Suprapubic skin (tissue), 4 donors: ENCODE measurements at regions not wholly inside any gene's neighbourhood (a gene's known extent, or its start where the extent isn't known, plus 50 kb on each side); places are given as distances from the start of the nearest gene placed in this dataset.
"Not testable (repeated sequence)": the region's sequence is repeated elsewhere in the genome, so short reads cannot be mapped to it uniquely, and the experiment has no call there.

ENCODE experiments used
- DNase-seq, 2 donors: peaks; one replicate each; pipeline ENCODE4 v3.0.0-alpha.2; 2019; ENCODE audit warnings: low spot score in 2 of 2
- H3K27ac ChIP-seq: fragments of 200-600 bp; sonication (generic); one replicate; pipeline ENCODE4 v1.5.1; 2019
- H3K27me3 ChIP-seq: fragments of 200-600 bp; sonication (generic); one replicate; pipeline ENCODE4 v1.5.1; 2019
- H3K36me3 ChIP-seq: fragments of 200-600 bp; sonication (generic); one replicate; pipeline ENCODE4 v1.5.1; 2019
- H3K4me1 ChIP-seq: fragments of 200-600 bp; sonication (generic); one replicate; pipeline ENCODE4 v1.5.1; 2019
- H3K4me3 ChIP-seq: fragments of 200-600 bp; sonication (generic); one replicate; pipeline ENCODE4 v1.5.1; 2019; ENCODE audit warnings: mild to moderate bottlenecking
- H3K9me3 ChIP-seq: fragments of 200-600 bp; sonication (generic); one replicate; pipeline ENCODE4 v1.5.1; 2019
- CTCF ChIP-seq, 2 donors: fragments of 200-600 bp in 1 of 2; fragments of 450-650 bp in 1 of 2; sonication (generic) in 1 of 2; IDR thresholded peaks; one replicate each; pipeline ENCODE4 v1.5.1; 2016 to 2019; ENCODE audit warnings: antibody characterized with exemption in 2 of 2, mild to moderate bottlenecking in 1 of 2, moderate library complexity in 1 of 2
- EP300 ChIP-seq: sonication (generic); formaldehyde crosslinking; IDR thresholded peaks from one replicate; pipeline ENCODE4 v1.6.1; 2017; ENCODE audit warnings: antibody characterized with exemption
- POLR2A ChIP-seq, 2 donors: fragments of 450-650 bp; IDR thresholded peaks; one replicate each; pipeline ENCODE4 v1.6.1; 2017; ENCODE audit warnings: antibody characterized with exemption in 2 of 2, mild to moderate bottlenecking in 2 of 2, moderate library complexity in 2 of 2
- POLR2AphosphoS5 ChIP-seq, 3 donors: sonication (generic); formaldehyde crosslinking; IDR thresholded peaks; one replicate each; pipeline ENCODE4 v1.6.1; 2017; ENCODE audit warnings: antibody characterized with exemption in 3 of 3
- WGBS: methylation state at CpG from one replicate; pipeline ENCODE4 v1.1.5; 2018; 5-methylcytosine and 5-hydroxymethylcytosine counted together

DNA sequence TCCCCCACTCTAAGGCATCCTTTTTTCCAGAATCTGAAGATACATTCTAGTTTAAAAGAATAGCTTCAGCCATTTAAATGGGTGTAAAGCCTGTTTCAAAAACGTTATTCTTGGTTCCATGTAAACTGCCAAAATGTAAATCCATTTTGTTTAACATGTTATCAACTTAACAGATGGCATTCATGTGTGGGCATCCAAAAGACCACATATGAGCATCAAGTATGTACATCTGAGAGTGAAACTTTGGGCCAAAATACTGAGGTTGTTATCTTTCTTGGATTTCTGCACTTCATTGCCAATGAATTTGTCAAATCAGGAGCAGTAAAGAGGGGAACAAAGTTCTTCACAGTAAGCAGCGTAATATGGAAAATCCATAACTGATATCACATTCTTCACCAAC is 395.4 kb downstream of the ZNF804A start:
- H3K27me3 ChIP-seq: no peaks in the 10 kb centered on the region
- H3K9me3 ChIP-seq: no peaks in the 10 kb centered on the region
- H3K27ac ChIP-seq: no peak overlapping the region
- no peak for DNase-seq
- TF ChIP-seq POLR2A (IDR thresholded peaks at IDR 0.05) (no peak), CTCF (IDR thresholded peaks at IDR 0.05) (no peak), EP300 (no peak), POLR2AphosphoS5 (IDR thresholded peaks at IDR 0.05) (no peak)
- H3K4me1 ChIP-seq: no peaks in the 10 kb centered on the region
- no peaks in the 10 kb centered on the region for H3K36me3 ChIP-seq
- H3K4me3 ChIP-seq: no peak overlapping the region
- 62% methylated on average over 2 of the region's 2 CpGs for WGBS

DNA sequence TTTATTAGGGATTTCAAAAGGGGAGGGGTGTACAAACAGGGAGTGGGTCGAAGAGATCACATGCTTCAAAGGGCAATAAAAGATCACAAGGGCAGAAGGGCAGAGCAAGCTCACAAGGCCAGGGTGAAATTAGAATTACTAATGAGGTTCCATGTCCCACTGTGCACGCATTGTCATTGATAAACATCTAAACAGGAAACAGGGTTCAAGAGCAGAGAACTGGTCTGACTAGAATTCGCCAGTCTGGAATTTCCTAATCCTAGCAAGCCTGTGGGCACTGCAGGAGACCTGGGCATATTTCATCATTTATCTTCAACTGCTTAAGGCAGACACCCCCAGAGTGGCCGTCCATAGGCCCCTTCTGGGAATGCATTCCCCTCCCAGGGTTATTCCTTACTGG is 408.2 kb downstream of the ZNF804A start:
- Histone ChIP-seq H3K27ac (no peak overlapping the region), H3K27me3 (no peaks in the 10 kb centered on the region), H3K4me1 (no peaks in the 10 kb centered on the region), H3K36me3 (no peaks in the 10 kb centered on the region), H3K9me3 (peaks cover 19% of the 10 kb centered on the region), H3K4me3 (no peak overlapping the region)
- DNase-seq: no peak
- 51% methylated on average over 4 of the region's 4 CpGs for WGBS
- TF ChIP-seq CTCF (IDR thresholded peaks at IDR 0.05) (no peak), POLR2AphosphoS5 (IDR thresholded peaks at IDR 0.05) (no peak), POLR2A (IDR thresholded peaks at IDR 0.05) (no peak), EP300 (no peak)

DNA sequence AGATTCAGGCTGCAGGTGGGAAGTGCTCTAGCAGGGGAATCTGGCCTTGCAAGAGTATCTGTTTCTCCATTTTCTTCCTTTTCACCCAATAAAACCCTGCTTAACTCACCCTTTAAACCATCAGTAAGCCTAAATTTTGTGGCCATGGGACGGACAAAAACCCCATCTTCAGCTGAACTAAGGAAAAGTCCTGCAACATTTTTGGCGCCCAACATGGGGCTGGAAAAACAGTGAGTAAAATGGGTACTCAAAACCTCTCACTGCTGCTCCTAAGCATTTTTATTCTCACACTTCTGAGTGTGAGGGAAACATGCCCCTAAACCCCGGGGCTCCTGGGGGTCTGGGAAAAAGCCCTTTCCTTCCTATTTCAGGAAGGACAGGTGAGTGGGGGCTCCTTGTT is 414.3 kb downstream of the ZNF804A start:
- 96% methylated on average over 3 of the region's 3 CpGs for WGBS
- no peak for TF ChIP-seq POLR2A (IDR thresholded peaks at IDR 0.05)
- TF ChIP-seq CTCF (IDR thresholded peaks at IDR 0.05): no peak
- no peak for TF ChIP-seq POLR2AphosphoS5 (IDR thresholded peaks at IDR 0.05)
- no peak for TF ChIP-seq EP300
- H3K9me3 ChIP-seq: peaks cover 23% of the 10 kb centered on the region
- H3K4me1 ChIP-seq: no peaks in the 10 kb centered on the region
- DNase-seq: no peak
- H3K27me3 ChIP-seq: no peaks in the 10 kb centered on the region
- no peak overlapping the region for H3K4me3 ChIP-seq
- no peak overlapping the region for H3K27ac ChIP-seq
- no peaks in the 10 kb centered on the region for H3K36me3 ChIP-seq

DNA sequence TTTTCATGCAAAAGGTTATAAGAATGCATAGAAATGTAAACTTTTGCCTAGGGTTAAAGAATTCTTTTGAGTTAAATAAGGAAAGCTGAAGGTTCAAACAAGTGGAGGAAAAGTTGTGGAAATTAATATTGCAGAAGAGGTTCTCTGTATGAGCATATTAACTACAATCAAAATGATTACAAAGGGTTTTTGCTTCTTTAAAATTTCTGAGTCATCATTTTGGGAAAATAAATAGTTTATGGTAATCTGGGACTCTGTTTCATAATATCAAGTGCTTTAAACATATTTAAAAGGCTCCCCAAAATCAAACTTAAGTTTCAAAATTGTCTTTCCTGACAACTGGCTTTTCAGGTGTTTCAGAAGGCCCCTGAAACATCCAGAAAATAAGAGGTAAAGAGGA is 415.7 kb downstream of the ZNF804A start:
- H3K36me3 ChIP-seq: no peaks in the 10 kb centered on the region
- DNase-seq: no peak
- H3K27ac ChIP-seq: no peak overlapping the region
- H3K9me3 ChIP-seq: peaks cover 26% of the 10 kb centered on the region
- no peaks in the 10 kb centered on the region for H3K4me1 ChIP-seq
- TF ChIP-seq POLR2A (IDR thresholded peaks at IDR 0.05): no peak
- TF ChIP-seq EP300: no peak
- TF ChIP-seq CTCF (IDR thresholded peaks at IDR 0.05): no peak
- no peak for TF ChIP-seq POLR2AphosphoS5 (IDR thresholded peaks at IDR 0.05)
- H3K27me3 ChIP-seq: no peaks in the 10 kb centered on the region
- H3K4me3 ChIP-seq: no peak overlapping the region

DNA sequence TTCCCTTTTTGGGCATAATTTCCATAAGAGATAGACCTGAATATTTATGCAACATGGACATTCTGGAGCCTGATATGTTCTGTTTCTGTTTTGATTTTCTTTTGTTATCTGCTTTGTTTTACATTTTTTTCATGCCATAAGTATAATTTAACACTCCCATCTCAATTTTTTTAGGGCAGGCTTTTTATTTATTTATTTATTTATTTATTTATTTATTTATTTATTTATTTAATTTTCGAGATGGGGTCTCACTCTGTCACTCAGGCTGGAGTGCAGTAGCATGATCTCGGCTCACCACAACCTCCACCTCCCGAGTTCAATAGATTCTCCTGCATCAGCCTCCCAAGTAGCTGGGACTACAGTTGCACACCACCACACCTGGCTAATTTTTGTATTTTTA is 427.6 kb downstream of the ZNF804A start:
- not testable (repeated sequence) for DNase-seq, H3K4me3 ChIP-seq, H3K9me3 ChIP-seq, H3K4me1 ChIP-seq, H3K27me3 ChIP-seq, H3K27ac ChIP-seq, H3K36me3 ChIP-seq
- 82% methylated on average over 3 of the region's 3 CpGs for WGBS

DNA sequence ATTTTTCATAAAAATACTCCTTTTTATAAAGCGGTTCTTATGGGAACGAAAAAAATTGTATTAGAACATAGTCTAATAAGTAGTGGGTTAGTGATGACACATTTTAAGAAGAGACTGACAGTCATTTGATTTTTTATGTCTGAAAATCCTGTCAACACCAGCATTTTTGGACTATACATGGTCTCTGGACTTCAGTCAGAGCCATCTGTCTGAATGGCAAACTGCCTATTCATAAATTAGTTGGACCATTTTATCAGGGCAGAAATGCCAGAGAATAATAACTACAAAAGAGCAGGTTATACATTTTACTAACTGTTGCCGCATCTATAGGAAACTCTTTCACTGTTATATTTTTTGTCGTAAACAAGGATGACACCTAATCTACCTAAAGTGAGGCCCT is 437.6 kb downstream of the ZNF804A start:
- no peaks in the 10 kb centered on the region for H3K36me3 ChIP-seq
- H3K4me1 ChIP-seq: no peaks in the 10 kb centered on the region
- 90% methylated on average over 4 of the region's 4 CpGs for WGBS
- no peak for TF ChIP-seq CTCF (IDR thresholded peaks at IDR 0.05)
- TF ChIP-seq EP300: no peak
- TF ChIP-seq POLR2AphosphoS5 (IDR thresholded peaks at IDR 0.05): no peak
- TF ChIP-seq POLR2A (IDR thresholded peaks at IDR 0.05): no peak
- no peaks in the 10 kb centered on the region for H3K9me3 ChIP-seq
- H3K27ac ChIP-seq: no peak overlapping the region
- H3K27me3 ChIP-seq: no peaks in the 10 kb centered on the region
- H3K4me3 ChIP-seq: no peak overlapping the region
- no peak for DNase-seq
